HG03571 (cell line): ENCODE measurements at regions not wholly inside any gene's neighbourhood (a gene's known extent, or its start where the extent isn't known, plus 50 kb on each side); places are given as distances from the start of the nearest gene placed in this dataset.

Experiments used
- ATAC-seq: cut with Tn5 transposase; IDR thresholded peaks from one replicate; pipeline ENCODE4 v1.9.1; 2021; ENCODE audit not compliant: unreplicated experiment

- no peak for ATAC-seq
These were observed 476.5 kb upstream of the TBX3 start for GRCh38 chr12:115160271-115161128.

GRCh38 chr12:115158816-115159215 is 474.8 kb upstream of the TBX3 start:
- ATAC-seq: no peak

DNA sequence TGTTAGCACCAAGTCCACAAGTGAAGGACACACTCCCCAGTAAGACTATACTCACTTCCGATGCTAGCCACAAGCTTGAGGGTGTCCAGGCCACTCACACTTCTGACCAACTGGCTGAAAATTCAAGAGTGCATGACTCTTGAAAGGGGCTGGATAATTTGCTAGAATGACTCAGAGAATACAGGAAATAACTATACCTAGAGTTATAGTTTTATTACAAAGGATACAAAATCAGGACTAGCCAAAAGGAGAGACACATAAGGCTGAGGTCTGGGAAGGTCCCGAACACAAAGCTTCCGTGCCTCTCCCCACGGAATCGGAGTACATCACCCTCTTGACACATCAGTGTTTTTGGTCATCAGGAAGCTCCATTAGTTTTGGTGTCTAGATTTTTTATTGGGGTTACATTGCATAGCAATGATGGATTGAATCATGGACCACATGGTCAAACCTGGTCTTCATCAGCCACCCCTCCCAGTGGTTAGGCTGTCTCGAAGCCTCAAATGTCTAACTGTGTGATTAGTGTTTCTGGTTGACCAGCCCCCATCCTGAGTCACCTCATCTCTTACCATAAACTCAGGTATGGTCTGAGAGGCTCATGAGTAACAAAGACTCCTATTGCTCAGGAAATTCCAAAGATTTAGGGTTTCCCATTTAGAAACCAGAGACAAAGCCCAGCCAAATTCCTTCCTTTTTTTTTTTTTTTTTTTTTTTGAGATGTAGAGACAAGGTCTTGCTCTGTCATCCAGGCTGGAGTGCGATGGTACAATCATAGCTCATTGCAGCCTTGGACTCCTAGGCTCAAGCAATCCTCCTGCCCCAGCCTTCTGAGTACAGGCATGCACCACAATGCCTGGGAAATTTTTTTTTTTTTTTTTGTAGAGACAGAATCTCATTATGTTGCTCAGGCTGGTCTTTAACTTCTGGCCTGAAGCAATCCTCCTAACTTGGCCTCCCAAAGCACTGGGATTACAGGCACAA is 472.0 kb upstream of the TBX3 start:
- no peak for ATAC-seq

DNA sequence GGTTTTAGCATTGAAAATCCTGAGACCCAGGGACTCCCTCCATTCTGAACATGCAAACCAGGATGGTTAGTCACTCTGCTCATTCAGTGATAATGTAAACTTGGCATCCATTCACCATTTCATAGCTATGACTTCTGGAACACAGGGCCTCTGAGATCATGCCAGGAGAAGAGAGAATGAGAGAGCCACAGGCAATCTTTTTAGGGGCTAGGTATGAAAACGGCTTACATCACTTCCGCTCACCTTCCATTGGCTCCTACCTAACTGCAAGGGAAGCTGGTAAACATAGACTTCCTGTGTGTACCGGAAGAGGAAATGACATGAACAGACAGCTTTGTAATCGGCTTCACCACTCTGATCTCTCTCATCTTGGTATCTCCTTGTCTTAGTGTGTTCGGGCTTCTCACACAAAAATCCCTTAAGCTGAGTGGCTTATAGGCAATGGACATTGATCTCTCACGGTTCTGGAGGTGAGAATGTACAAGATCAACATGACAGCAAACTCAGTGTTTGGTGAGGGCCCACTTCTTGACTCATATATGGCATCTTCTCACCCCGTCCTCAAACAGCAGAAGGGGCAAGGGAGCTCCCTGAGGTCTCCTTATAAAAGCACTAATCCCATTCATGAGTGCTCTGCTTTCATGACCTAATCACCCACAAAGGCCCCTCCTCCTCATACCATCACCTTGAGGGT is 465.9 kb upstream of the TBX3 start:
- no peak for ATAC-seq

- ATAC-seq: no peak
These were observed 465.3 kb upstream of the TBX3 start for GRCh38 chr12:115149279-115149678.

DNA sequence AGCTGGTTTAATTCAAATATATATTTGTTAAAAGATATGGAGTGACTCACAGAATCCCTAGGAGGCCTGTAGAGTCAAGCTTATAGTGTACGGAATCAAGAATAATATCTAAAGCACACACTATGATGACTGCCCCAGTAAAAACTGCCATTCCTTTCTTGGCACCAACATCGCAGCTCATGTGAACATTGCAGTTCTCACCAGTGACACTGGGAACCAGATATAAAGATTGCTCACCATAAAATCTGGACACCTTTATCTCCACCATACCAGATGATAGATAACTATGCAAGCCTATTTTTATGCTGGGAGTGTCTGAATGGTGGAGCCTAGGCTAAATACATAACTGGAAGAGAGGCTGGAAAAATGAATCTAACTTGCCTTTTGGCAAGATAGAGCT is 463.9 kb upstream of the TBX3 start:
- no peak for ATAC-seq

DNA sequence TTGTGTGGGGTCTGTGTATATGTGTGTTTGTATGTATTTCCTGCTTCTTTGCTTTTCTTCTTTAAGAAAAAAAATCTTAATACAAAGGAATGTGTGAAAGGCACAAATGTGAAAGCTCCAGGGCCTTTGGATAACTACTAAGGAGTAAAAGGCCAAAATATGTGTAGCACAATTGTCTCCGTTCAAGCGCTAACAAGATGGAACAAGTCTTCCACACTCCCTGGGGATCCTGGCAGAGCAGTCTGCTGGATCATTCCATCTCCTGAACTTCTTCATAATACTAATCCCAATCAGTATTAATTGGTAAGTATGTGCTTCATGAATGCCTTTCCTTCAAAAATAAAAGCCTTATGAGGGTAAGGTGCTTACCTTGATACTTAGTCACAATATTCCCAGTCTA is 462.5 kb upstream of the TBX3 start:
- ATAC-seq: no peak

DNA sequence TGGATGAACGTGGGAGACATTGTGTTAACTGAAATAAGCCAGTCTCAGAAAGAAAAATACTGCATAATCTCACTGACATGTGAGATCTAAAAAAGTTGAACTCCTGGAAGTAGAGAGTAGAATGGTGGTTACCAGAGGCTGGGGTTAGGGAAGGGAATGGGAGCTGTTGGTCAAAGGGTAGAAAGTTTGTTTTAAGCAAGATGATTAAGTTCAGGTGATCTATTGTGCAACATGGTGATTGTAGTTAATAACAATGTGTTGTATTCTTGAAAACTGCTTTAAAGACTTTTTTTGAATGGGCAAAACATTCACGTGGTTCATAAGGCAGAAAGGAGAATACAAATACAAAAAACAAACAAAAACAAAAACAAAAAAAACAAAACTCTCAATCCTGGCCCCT is 460.4 kb upstream of the TBX3 start:
- ATAC-seq: no peak

- no peak for ATAC-seq
These were observed 457.1 kb upstream of the TBX3 start for GRCh38 chr12:115140981-115141655.

DNA sequence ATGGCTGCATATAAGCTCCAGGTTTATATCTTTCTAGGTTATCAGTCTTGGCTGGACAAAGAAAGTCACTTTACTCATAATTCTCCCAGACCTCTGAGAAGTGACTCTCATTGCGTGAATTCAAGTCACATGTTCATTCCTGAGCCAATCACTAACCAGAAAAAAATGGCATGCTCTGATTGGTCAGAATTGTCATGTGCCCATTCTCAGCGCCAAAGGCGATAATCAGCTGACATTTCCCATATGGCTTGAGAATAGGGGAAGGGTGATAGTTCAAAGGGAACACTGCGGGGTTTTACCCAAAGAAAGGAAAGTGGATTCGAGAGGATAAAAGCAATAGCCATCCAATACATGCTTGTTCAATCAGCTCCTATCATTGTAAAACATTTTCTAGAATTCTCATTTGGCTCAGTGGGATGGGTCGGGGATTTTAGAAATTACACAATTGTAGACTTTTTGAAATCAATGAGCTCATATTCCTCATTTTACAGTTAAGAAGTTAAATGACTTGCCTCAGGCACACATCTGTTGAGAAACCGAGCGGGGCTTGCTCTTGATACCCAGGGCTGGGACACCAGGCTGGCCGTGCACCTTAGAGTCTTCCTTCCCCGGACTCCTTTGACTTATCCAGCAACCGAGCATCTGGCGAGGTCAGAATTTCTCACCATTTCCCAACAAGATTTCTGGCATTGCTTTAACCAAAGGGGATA is 454.0 kb upstream of the TBX3 start:
- ATAC-seq: no peak

GRCh38 chr12:115135800-115136211 is 451.8 kb upstream of the TBX3 start:
- ATAC-seq: no peak

DNA sequence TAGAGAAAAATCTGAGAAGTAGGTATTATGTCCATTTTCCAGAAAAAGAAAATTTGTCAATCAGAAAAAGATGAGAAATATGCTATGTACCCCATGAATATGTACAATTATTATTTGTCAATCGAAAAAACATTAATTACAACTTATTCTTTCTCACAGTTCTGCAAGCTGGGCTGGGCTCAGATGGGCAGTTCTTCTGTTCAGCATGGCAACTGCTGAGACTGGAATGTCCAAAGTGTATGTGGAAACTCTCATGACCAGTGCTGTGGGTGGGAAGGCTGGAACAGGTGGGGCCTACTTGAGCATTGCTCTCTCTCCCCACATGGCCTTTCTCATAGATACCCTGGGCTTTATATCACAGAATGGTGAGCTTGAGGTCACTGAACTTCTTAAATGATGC is 450.3 kb upstream of the TBX3 start:
- ATAC-seq: no peak

- no peak for ATAC-seq
These were observed 448.9 kb upstream of the TBX3 start for GRCh38 chr12:115132905-115133304.

DNA sequence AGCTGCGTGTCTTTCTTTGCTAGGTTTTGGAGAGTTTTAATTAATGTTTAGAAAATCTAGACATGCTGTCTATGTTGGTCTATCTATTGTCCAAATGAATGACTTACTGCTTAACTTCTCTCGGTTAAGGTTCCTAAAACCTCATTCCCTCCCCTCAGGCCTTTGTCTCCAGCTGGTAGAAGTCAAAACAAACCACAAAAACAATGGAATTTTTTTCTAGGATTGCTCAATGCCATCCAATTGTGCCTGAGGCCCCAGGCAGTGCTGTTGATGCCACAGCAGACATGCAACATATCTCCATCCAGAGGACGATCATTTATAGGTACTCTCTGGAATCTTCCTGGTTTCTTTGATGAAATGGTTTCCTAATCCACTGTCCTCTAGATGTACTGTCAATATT is 448.2 kb upstream of the TBX3 start:
- ATAC-seq: no peak

DNA sequence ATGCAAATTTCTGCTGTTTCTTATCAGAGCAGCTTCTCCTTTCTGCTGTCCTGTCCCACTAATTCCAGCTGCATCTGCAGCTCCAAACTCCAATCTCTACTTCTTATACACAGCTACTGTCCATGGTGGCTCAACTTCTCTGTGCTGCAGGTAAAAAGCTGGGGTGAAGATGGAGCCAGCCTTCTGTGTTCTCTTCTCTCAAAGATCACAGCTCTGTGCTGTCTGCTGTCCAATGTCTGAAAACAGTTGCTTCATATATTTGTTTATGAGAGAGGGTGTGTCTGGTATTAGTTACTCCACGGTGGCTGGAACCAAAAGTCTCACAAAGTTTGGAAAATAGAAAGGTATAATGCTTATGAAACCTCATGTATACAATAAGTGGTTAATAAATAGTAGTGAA is 445.8 kb upstream of the TBX3 start:
- no peak for ATAC-seq

- no peak for ATAC-seq
These were observed 437.1 kb upstream of the TBX3 start for GRCh38 chr12:115121053-115121452.

DNA sequence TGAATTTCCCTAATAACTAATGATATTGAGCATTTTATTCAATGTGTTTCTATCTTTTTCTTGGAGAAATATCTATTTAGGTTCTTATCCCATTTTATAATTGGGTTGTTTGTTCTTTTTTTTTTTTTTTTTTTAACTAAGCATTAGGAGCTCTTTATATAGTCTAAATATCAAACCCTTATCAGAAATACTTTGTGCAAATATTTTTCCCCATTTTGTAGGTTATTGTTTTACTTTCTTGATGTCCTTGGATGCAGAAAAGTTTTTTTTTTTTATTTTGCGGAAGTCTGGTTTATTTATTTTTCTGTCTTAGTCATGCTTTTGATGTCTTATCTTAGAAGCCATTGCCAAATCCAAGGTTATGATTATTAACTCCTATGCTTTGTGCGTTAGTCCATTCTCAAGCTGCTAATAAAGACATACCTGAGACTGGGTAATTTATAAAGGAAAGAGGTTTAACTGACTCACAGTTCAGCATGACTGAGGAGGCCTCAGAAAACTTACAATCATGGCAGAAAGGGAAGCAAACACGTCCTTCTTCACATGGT is 434.3 kb upstream of the TBX3 start:
- ATAC-seq: no peak

DNA sequence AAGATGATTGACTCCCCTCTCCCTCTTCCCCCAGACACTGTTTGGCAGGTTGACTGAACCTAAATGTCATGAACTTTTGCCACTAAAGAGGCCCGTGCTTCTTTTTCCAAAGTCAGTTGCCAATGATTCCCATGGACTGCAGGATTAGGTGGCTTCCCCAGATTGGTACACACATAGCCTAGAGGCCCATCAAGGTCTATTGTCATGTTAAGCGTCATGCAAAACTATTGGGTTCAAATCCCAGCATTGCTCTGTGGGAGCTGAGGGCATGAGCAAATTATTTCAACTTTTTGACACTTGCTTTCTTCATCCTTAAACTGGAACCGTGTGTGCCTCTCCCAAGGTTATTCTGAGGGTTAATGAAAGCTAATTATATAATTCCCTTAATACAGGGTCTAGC is 430.2 kb upstream of the TBX3 start:
- ATAC-seq: no peak

DNA sequence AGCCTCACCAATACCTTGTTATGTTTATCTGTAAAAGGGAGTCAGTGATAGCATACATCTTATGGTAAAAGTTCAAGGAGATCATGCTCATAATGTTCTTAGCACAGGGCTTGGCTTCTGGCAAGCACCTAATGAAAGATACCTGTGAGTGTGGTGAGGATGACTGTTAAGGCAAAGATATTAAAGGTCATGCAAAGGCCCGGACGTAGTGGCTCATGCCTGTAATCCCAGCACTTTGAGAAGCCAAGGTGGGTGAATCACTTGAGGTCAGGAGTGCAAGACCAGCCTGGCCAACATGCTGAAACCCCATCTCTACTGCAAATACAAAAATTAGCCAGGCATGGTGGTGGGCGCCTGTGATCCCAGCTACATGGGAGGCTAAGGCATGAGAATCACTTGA is 425.9 kb upstream of the TBX3 start:
- ATAC-seq: no peak
